HCEC 1CT (cell line): ENCODE measurements at regions not wholly inside any gene's neighbourhood (a gene's known extent, or its start where the extent isn't known, plus 50 kb on each side); places are given as distances from the start of the nearest gene placed in this dataset.
"Not testable (repeated sequence)": the region's sequence is repeated elsewhere in the genome, so short reads cannot be mapped to it uniquely, and the experiment has no call there.

ENCODE experiments used
- DNase-seq: peaks from one replicate; pipeline ENCODE4 v3.0.0-alpha.2; 2017

GRCh38 chr20:11144114-11144950, 470.5 kb upstream of the JAG1 start:
- peak; percentile 73 for DNase-seq

- no peak for DNase-seq
Measured at GRCh38 chr20:11145616-11146015, 471.8 kb upstream of the JAG1 start.

GRCh38 chr20:11153819-11154218, 480.0 kb upstream of the JAG1 start:
- DNase-seq: no peak

- DNase-seq: no peak
Measured at GRCh38 chr20:11155156-11155756, 481.5 kb upstream of the JAG1 start.

- DNase-seq: no peak
Measured at GRCh38 chr20:11156922-11157321, 483.1 kb upstream of the JAG1 start.

GRCh38 chr20:11158146-11158545, 484.3 kb upstream of the JAG1 start:
- DNase-seq: no peak

GRCh38 chr20:11158589-11158988, 484.8 kb upstream of the JAG1 start:
- no peak for DNase-seq

GRCh38 chr20:11159728-11160127, 485.9 kb upstream of the JAG1 start:
- DNase-seq: no peak

GRCh38 chr20:11162026-11162775, 488.4 kb upstream of the JAG1 start:
- no peak for DNase-seq

- no peak for DNase-seq
Measured at GRCh38 chr20:11165789-11166188, 492.0 kb upstream of the JAG1 start.

- DNase-seq: no peak
Measured at GRCh38 chr20:11166712-11167111, 492.9 kb upstream of the JAG1 start.

- DNase-seq: no peak
Measured at GRCh38 chr20:11168026-11168425, 494.2 kb upstream of the JAG1 start.

- DNase-seq: no peak
Measured at GRCh38 chr20:11170025-11170424, 496.2 kb upstream of the JAG1 start.

- DNase-seq: no peak
Measured at GRCh38 chr20:11170565-11170964, 496.8 kb upstream of the JAG1 start.

GRCh38 chr20:11172881-11173280, 499.1 kb upstream of the JAG1 start:
- no peak for DNase-seq

GRCh38 chr20:11173916-11174315, 500.1 kb upstream of the JAG1 start:
- no peak for DNase-seq

- DNase-seq: no peak
Measured at GRCh38 chr20:11174861-11175260, 501.1 kb upstream of the JAG1 start.

- DNase-seq: no peak
Measured at GRCh38 chr20:11176431-11176830, 502.6 kb upstream of the JAG1 start.

- DNase-seq: peak; percentile 49
Measured at GRCh38 chr20:11178946-11179654, 505.3 kb upstream of the JAG1 start.

GRCh38 chr20:11180186-11180585, 506.4 kb upstream of the JAG1 start:
- no peak for DNase-seq

- DNase-seq: not testable (repeated sequence)
Measured at GRCh38 chr20:11181129-11181528, 507.3 kb upstream of the JAG1 start.

- no peak for DNase-seq
Measured at GRCh38 chr20:11181966-11182365, 508.2 kb upstream of the JAG1 start.

- DNase-seq: no peak
Measured at GRCh38 chr20:11182720-11183119, 508.9 kb upstream of the JAG1 start.
